Endothelial cell of umbilical vein (primary cell): ENCODE measurements at regions not wholly inside any gene's neighbourhood (a gene's known extent, or its start where the extent isn't known, plus 50 kb on each side); places are given as distances from the start of the nearest gene placed in this dataset.

ENCODE experiments used
- BruUV-seq: library from RNA; stranded (reverse); fragments of 400-500 nt; replicated peaks from 2 replicates; lab custom pipeline; 2021; lab: Mats Ljungman, UMichigan
- CTCF ChIA-PET: fragments of 300-600, 350-600 bp; sonication (Branson Sonifier 250); formaldehyde crosslinking; loops from one replicate; lab custom pipeline; 2021; ENCODE audit warnings: antibody characterized with exemption, inconsistent platforms; lab: Charles Lee
- POLR2A ChIA-PET: fragments of 300-600, 350-600 bp; sonication (Branson Sonifier 250); formaldehyde crosslinking; loops from one replicate; lab custom pipeline; 2021; ENCODE audit warnings: antibody characterized with exemption, inconsistent platforms; lab: Charles Lee
- DNase-seq: peaks from one replicate; pipeline ENCODE4 v3.0.0-alpha.2; 2011; ENCODE audit warnings: low read depth, low spot score
- FAIRE-seq: peaks from 2 replicates; lab custom pipeline; 2011; peaks lifted over from hg19 to GRCh38; lab: Jason Lieb, UNC
- H2AFZ ChIP-seq: 2 replicates; pipeline ENCODE4 v1.6.0; 2012; ENCODE audit warnings: low read depth, low read length, control low read depth, inconsistent platforms
- H3K27ac ChIP-seq: 2 replicates; pipeline ENCODE4 v1.5.1; 2011; ENCODE audit warnings: low read depth, mild to moderate bottlenecking, control low read depth, low read length, moderate library complexity; ENCODE audit not compliant: insufficient read depth
- H3K27me3 ChIP-seq, 2 experiments: 2 replicates each; pipeline versions ENCODE4 v1.6.0 to v1.6.1; 2011; ENCODE audit warnings: low read length in 2 of 2, mixed read lengths in 1 of 2; ENCODE audit not compliant: control insufficient read depth in 2 of 2, insufficient read depth in 2 of 2
- H3K36me3 ChIP-seq, 2 experiments: 2 replicates in 1 of 2; 3 replicates in 1 of 2; pipeline ENCODE4 v1.5.1; 2011; ENCODE audit warnings: low read length in 2 of 2, mild to moderate bottlenecking in 1 of 2, moderate library complexity in 1 of 2; ENCODE audit not compliant: control insufficient read depth in 2 of 2, insufficient read depth in 2 of 2; ENCODE audit errors: extremely low read depth in 1 of 2
- H3K4me1 ChIP-seq: 3 replicates; pipeline ENCODE4 v1.5.1; 2011; ENCODE audit warnings: mild to moderate bottlenecking, low read length; ENCODE audit not compliant: control insufficient read depth, insufficient read depth; ENCODE audit errors: extremely low read depth
- H3K4me2 ChIP-seq: 2 replicates; pipeline ENCODE4 v1.6.1; 2011; ENCODE audit warnings: low read length, control low read depth, mixed read lengths; ENCODE audit not compliant: insufficient read depth
- H3K4me3 ChIP-seq, 3 experiments: fragments of 200-600 bp in 1 of 3; sonication (generic), shearing (Covaris generic) in 1 of 3; replicated peaks in 1 of 3; 2 replicates each; pipeline ENCODE4 v1.5.1; 2011 to 2016; ENCODE audit warnings: control low read depth in 3 of 3, low read length in 3 of 3, mild to moderate bottlenecking in 2 of 3, inconsistent platforms in 1 of 3, low read depth in 1 of 3, moderate library complexity in 1 of 3; ENCODE audit not compliant: insufficient read depth in 1 of 3
- H3K79me2 ChIP-seq: 2 replicates; pipeline ENCODE4 v1.6.0; 2012; ENCODE audit warnings: low read length, inconsistent platforms; ENCODE audit not compliant: control insufficient read depth, insufficient read depth
- H3K9ac ChIP-seq: replicated peaks from 2 replicates; pipeline ENCODE3; 2011; ENCODE audit warnings: low read length, control low read depth; ENCODE audit not compliant: insufficient read depth; ENCODE audit errors: extremely low read depth
- H3K9me1 ChIP-seq: replicated peaks from 3 replicates; pipeline ENCODE4 v1.6.0; 2011; ENCODE audit warnings: mild to moderate bottlenecking, low read length; ENCODE audit not compliant: control insufficient read depth, insufficient read depth; ENCODE audit errors: extremely low read depth
- H3K9me3 ChIP-seq: replicated peaks from 2 replicates; pipeline ENCODE4 v1.5.1; 2012; ENCODE audit warnings: low read length, inconsistent platforms; ENCODE audit not compliant: control insufficient read depth, insufficient read depth
- H4K20me1 ChIP-seq: replicated peaks from 2 replicates; pipeline ENCODE3; 2011; ENCODE audit warnings: mild to moderate bottlenecking, low read length; ENCODE audit not compliant: control insufficient read depth, insufficient read depth; ENCODE audit errors: extremely low read depth
- EZH2 ChIP-seq: IDR thresholded peaks from 2 replicates; pipeline ENCODE4 v1.6.1; 2012; ENCODE audit warnings: borderline replicate concordance, low read depth, mild to moderate bottlenecking, moderate library complexity, low read length, inconsistent platforms; ENCODE audit not compliant: severe bottlenecking
- FOS ChIP-seq: IDR thresholded peaks from 2 replicates; pipeline ENCODE4 v1.6.1; 2011; ENCODE audit warnings: mild to moderate bottlenecking, low read length, moderate library complexity, borderline replicate concordance; ENCODE audit not compliant: insufficient read depth
- GATA2 ChIP-seq: IDR thresholded peaks from 2 replicates; pipeline ENCODE4 v1.7.0; 2011; ENCODE audit warnings: low read depth, mild to moderate bottlenecking, moderate library complexity, mixed read lengths, low read length; ENCODE audit not compliant: insufficient read length, insufficient read depth
- JUN ChIP-seq: IDR thresholded peaks from 2 replicates; pipeline ENCODE4 v1.6.1; 2011; ENCODE audit warnings: borderline replicate concordance, low read depth; ENCODE audit not compliant: insufficient read length, insufficient read depth
- MAX ChIP-seq: IDR thresholded peaks from 2 replicates; pipeline ENCODE4 v1.6.1; 2011; ENCODE audit not compliant: insufficient read depth, insufficient read length
- MYC ChIP-seq: IDR thresholded peaks from one replicate; pipeline ENCODE4 v1.6.1; 2011; ENCODE audit warnings: mild to moderate bottlenecking, low read depth, low read length
- POLR2A ChIP-seq: IDR thresholded peaks from 2 replicates; pipeline ENCODE4 v1.6.1; 2012; ENCODE audit warnings: low read depth, mild to moderate bottlenecking, control low read depth, low read length
- POLR2AphosphoS5 ChIP-seq: IDR thresholded peaks from 2 replicates; pipeline ENCODE4 v1.6.1; 2012; ENCODE audit warnings: low read depth, mild to moderate bottlenecking, control low read depth, low read length, moderate library complexity; ENCODE audit not compliant: insufficient read depth
- dilution Hi-C: fragments of 300-500 bp; cut with MboI; formaldehyde crosslinking; loops from one replicate; pipeline ENCODE4 v1.15.0; 2019; ENCODE audit warnings: low sequenced_read_pairs; ENCODE audit not compliant: extremely low pct_ligation_motif_present
- intact Hi-C: fragments of 100-400 bp; cut with micrococcal nuclease; formaldehyde crosslinking; loops from one replicate; pipeline ENCODE4 v1.10.0; 2022
- TF ChIP-seq, protein P1 (sequence below), 2 donors: IDR thresholded peaks; 1 replicate in 1 of 2; 2 replicates in 1 of 2; pipeline ENCODE4 v1.5.1; 2011; ENCODE audit warnings: low read length in 2 of 2, mild to moderate bottlenecking in 2 of 2, moderate library complexity in 2 of 2, control low read depth in 1 of 2, inconsistent platforms in 1 of 2, low read depth in 1 of 2; ENCODE audit not compliant: insufficient read depth in 1 of 2; ENCODE audit errors: extremely low read depth in 1 of 2

DNA sequence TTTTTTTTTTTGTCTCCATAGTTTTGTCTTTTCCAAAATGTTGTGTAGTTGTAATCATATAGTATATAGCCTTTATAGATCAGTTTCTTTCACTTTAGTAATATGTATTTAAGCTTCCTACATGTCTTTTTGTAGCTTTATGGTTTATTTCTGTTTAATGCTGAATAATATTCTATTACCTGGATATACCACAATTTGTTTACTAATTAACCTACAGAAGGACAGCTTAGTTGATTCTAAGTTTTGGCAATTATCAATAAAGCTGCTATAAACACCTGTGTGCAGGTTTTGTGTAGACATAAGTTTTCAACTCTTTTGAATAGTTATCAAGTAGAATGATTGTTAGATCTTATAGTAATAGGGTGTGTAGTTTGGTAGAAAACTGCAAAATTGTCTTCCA lies 130.3 kb upstream of the CARD18 start:
- Histone ChIP-seq H4K20me1 (no peaks in the 10 kb centered on the region), H3K79me2 (no peaks in the 10 kb centered on the region), H3K4me3 (no peak overlapping the region), H2AFZ (no peak overlapping the region), H3K4me1 (no peaks in the 10 kb centered on the region), H3K9me1 (no peaks in the 10 kb centered on the region), H3K27me3 (no peaks in the 10 kb centered on the region), H3K27ac (no peak overlapping the region), H3K4me2 (no peak overlapping the region), H3K9ac (no peak overlapping the region), H3K9me3 (no peaks in the 10 kb centered on the region), H3K36me3 (no peaks in the 10 kb centered on the region)
- ChIA-PET CTCF (no interaction called here), POLR2A (no interaction called here)
- no peak for DNase-seq
- BruUV-seq: no TSS peak
- intact Hi-C loops (no loop called here), dilution Hi-C loops (no loop called here)
- TF ChIP-seq EZH2: no peak
- TF ChIP-seq FOS: no peak
- no peak for TF ChIP-seq MYC
- no peak for TF ChIP-seq GATA2
- no peak for TF ChIP-seq JUN
- TF ChIP-seq, protein P1, sequence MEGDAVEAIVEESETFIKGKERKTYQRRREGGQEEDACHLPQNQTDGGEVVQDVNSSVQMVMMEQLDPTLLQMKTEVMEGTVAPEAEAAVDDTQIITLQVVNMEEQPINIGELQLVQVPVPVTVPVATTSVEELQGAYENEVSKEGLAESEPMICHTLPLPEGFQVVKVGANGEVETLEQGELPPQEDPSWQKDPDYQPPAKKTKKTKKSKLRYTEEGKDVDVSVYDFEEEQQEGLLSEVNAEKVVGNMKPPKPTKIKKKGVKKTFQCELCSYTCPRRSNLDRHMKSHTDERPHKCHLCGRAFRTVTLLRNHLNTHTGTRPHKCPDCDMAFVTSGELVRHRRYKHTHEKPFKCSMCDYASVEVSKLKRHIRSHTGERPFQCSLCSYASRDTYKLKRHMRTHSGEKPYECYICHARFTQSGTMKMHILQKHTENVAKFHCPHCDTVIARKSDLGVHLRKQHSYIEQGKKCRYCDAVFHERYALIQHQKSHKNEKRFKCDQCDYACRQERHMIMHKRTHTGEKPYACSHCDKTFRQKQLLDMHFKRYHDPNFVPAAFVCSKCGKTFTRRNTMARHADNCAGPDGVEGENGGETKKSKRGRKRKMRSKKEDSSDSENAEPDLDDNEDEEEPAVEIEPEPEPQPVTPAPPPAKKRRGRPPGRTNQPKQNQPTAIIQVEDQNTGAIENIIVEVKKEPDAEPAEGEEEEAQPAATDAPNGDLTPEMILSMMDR (IDR thresholded peaks at IDR 0.05; ENCODE audit: extremely low read depth in 1 of 2, insufficient read depth in 1 of 2, low read depth in 1 of 2, low read length in 2 of 2): no peak
- TF ChIP-seq POLR2AphosphoS5: no peak
- no peak for TF ChIP-seq MAX
- no peak for TF ChIP-seq POLR2A
- FAIRE-seq: no peak
